ENCODE measurements at regions not wholly inside any gene's neighbourhood (a gene's known extent, or its start where the extent isn't known, plus 50 kb on each side); places are given as distances from the start of the nearest gene placed in this dataset.

GRCh38 chr6:164230259-164230658, 815.7 kb downstream of the QKI start:
- no peak for DNase-seq (ENCODE audit: low spot score)

DNA sequence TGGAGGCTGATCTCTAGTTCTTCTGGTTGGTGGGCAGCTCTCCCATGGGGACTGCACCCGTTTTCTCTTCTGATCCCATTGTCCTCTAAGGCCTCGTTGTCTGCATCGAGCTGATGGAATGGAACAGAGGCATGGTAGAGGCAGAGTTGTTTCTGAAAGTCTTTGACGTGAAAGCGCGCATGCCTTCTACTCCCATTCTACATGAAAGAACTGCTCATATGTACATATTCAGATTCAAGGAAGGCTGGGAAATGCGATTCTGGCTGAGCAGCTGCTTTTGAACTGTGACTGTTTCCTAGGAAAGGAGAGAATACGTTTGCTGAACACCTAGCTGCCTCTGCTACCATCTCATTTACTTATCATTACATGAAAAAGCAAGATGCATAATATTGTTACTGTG, 815.2 kb downstream of the QKI start:
- no peak for DNase-seq (ENCODE audit: low spot score)

DNA sequence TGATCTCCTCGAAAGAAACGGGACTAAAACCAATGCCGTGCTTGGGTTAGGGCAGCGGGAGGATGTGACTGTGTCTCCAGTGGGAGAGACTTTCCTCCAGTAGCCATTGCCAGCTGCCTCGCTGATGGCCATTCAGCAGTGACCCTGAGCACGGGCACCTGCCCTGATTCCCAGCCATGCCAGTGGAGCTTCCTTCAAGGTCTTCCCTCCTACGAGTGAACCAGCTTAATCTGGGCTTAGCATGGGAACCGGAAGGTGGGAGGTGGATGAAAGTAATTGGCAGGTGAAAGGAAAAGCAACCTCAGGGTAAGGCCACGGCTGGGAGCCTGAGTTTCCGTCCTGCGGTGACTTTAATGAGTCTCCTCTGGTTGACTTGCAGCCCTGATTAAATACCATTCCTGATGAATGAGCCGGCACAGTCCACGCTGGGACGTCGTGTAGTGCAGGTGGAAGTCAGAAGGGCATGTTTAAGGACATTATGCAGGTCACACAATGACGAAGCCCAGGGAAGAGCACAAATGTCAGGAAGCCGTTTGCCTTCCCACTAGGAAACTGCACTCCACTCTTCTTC, 813.5 kb downstream of the QKI start:
- DNase-seq (ENCODE audit: low spot score) = no peak

- DNase-seq (ENCODE audit: low spot score) = no peak
These were observed 802.3 kb downstream of the QKI start for GRCh38 chr6:164216839-164217238.

DNA sequence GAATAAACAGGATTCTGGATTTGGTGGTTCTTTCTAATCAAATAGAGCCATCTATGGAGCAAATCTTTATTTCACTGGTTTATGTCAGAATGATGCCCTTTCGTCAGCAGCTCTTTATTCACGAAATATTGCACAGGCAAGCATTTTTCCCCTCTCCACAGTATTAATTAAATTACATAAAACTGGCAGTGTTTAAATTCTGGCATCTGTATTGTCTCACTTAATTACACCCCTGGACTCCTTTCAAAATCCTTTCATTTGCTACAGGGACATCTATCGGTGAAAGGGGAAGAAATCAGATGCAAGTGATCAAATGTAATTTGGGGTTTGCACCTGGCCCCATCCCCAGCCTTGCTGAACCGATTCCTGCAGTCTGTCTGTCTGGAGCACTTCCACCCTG, 801.9 kb downstream of the QKI start:
- no peak for DNase-seq (ENCODE audit: low spot score)

DNA sequence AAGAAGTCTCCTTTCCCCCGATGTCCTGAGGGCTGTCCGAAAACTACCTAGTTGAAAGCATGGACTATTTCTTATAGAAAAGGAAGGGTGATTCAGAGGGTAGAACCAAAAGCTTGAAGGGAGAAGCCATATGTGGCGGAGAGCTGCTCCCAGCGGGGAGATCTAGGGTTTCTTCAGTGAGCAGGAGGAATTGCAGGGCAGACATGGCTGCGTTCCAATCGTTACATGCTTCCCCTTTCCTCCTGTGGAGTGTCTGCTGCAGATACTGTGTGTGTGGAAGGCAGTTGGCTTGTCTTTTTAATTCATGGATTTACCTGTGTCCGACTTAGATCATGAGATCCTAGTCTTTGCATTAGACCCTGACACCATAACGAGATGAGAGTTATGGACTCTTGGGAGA, 799.5 kb downstream of the QKI start:
- no peak for DNase-seq (ENCODE audit: low spot score)

GRCh38 chr6:164211254-164211653, 796.7 kb downstream of the QKI start:
- DNase-seq (ENCODE audit: low spot score) = no peak

DNA sequence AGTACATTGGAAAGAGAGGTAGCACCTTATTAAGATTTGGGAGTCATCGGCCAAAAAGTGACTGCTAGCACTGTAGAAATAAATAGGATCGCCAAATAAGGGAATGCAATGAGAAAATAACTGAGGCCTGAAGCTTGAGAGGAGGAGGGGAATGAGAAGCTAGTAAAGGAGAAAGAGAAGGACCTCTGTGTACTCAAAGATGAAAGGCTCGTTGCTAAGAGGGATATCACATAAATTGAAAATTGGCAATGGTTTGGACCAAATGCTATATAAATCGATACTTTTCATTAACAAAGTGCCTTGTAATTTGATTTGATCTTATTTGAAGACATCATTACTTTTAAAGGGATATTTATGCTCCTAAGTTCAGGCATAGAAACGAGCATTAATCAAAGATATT, 796.3 kb downstream of the QKI start:
- DNase-seq (ENCODE audit: low spot score) = no peak

- no peak for DNase-seq (ENCODE audit: low spot score)
These were observed 795.8 kb downstream of the QKI start for GRCh38 chr6:164210323-164210722.

GRCh38 chr6:164208371-164208770, 793.9 kb downstream of the QKI start:
- DNase-seq (ENCODE audit: low spot score) = no peak

DNA sequence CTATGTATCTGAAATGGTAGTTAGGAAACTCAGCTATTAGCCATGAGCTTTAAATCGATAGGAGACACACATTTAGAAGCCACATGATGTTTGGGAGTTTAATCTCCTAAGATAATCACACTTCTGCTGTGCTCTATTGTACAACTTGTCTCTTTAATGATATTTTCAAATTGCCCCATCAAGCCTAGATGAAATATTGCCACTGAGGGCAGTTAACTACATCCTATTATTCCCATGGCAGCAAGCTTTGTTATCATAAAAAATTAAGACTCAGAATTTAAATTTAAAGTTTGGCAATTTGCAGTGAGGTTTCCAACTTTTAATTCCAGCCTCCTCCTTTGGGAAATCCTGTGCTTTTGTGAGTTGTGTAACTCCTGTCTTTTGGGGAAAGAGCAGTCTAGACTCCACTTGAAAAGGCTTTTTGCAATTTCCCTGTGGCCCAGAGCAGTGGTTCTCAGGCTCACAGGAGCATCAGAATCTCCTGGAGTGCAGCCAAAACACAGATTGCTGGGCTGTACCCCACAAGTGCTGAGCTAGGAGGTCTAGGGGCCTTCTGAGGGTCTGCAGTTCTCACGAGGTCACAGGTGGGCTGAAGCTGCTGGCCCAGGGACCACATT, 792.4 kb downstream of the QKI start:
- no peak for DNase-seq (ENCODE audit: low spot score)

- DNase-seq (ENCODE audit: low spot score) = no peak
These were observed 785.6 kb downstream of the QKI start for GRCh38 chr6:164200071-164200470.

DNA sequence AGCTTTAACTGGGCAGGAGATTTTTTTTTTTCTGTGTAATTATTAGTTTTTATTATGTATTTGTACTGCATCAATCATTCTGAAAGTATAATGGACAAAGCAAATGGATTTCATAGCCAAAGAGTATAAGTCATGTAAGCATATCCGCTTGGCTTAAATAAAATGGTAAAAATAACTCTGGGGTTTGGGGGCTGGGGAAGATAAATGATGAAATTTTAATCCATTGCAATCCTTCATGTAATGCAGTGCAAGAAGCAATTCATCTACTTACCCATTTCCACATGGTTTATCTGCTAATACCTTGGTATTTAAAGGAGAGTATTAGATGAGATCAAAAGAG, 781.4 kb downstream of the QKI start:
- DNase-seq (ENCODE audit: low spot score) = no peak

- no peak for DNase-seq (ENCODE audit: low spot score)
These were observed 780.9 kb downstream of the QKI start for GRCh38 chr6:164195278-164195941.

DNA sequence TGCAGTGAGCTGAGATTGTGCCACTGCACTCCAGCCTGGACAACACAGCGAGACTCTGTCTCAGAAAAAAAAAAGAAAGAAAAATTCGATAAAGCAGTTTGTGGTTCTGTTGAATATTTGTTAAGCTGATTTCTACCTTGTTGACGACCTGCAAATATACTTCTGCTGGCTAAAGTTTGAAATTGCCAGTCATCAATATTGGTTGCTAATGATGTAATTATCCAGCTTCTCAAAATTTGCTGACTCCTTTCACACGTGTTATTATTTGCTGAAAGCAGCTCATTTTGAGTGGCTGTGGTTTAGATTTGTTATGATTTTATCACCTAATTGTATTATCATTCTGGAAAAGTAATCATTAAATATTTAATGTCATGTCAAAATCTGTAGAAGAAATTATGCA, 774.3 kb downstream of the QKI start:
- no peak for DNase-seq (ENCODE audit: low spot score)

DNA sequence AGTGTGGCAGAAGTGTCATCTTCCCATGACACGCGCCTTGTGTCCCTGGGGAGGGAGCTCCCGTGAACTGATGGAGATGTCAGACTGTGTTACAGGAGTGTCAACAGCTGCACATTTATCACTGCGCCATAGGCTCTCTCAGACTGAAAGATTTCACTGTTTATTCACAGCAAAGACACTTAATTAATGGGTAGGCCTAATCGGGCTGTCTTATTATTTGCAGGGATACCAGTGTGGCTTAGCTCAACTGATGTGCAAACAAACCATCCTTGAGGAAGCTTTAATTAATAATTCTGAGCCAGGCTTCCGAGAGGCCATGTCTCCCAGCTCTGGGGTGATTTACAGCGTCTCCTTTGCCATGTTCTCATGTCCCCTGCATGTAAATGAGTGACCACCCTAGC, 771.0 kb downstream of the QKI start:
- no peak for DNase-seq (ENCODE audit: low spot score)

- no peak for DNase-seq (ENCODE audit: low spot score)
These were observed 769.9 kb downstream of the QKI start for GRCh38 chr6:164184410-164184809.

GRCh38 chr6:164183556-164184123, 769.1 kb downstream of the QKI start:
- no peak for DNase-seq (ENCODE audit: low spot score)

- no peak for DNase-seq (ENCODE audit: low spot score)
These were observed 764.3 kb downstream of the QKI start for GRCh38 chr6:164178679-164179332.

DNA sequence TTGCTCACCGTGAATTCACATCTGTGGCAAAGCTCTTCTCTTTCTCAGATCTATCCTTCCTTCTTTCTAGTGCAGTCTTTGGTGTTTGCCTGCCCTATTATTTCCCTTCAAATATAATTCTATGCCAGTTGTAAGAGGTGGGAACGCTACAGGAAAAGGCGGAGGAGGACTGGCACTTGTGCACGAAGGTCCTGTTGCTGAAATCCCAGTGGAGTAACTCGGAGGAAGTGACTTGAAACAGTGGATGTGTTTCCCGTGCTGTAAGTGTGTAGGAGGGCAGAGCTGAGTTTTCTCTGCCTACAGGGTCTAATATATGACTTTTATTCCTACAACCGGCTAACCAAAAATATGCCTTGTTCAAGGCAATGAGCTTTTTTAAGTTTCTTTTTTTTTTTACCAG, 754.8 kb downstream of the QKI start:
- no peak for DNase-seq (ENCODE audit: low spot score)

- no peak for DNase-seq (ENCODE audit: low spot score)
These were observed 754.1 kb downstream of the QKI start for GRCh38 chr6:164168595-164168994.

GRCh38 chr6:164167873-164168405, 753.4 kb downstream of the QKI start:
- no peak for DNase-seq (ENCODE audit: low spot score)

Data from umbilical cord (tissue), 1 donor.